Mucosa of stomach (tissue), 1 donor: ENCODE measurements at regions not wholly inside any gene's neighbourhood (a gene's known extent, or its start where the extent isn't known, plus 50 kb on each side); places are given as distances from the start of the nearest gene placed in this dataset.
"Not testable (repeated sequence)": the region's sequence is repeated elsewhere in the genome, so short reads cannot be mapped to it uniquely, and the experiment has no call there.

Experiments
- H3K27me3 ChIP-seq: one replicate; pipeline ENCODE4 v1.7.0; 2013; ENCODE audit warnings: mild to moderate bottlenecking, low read length; ENCODE audit not compliant: control insufficient read depth, insufficient read depth
- H3K36me3 ChIP-seq: one replicate; pipeline ENCODE4 v1.7.0; 2013; ENCODE audit warnings: low read length; ENCODE audit not compliant: control insufficient read depth, insufficient read depth
- H3K4me1 ChIP-seq: one replicate; pipeline ENCODE4 v1.7.0; 2013; ENCODE audit warnings: mild to moderate bottlenecking, low read length; ENCODE audit not compliant: control insufficient read depth, insufficient read depth
- H3K4me3 ChIP-seq: one replicate; pipeline ENCODE4 v1.7.0; 2013; ENCODE audit warnings: low read length
- H3K9ac ChIP-seq: one replicate; pipeline ENCODE4 v1.7.0; 2013; ENCODE audit warnings: mild to moderate bottlenecking, low read length, moderate library complexity
- H3K9me3 ChIP-seq: one replicate; pipeline ENCODE4 v1.7.0; 2013; ENCODE audit warnings: mild to moderate bottlenecking, low read length, moderate library complexity; ENCODE audit not compliant: control insufficient read depth
- donor health status: Pancreatic carcinoma.

DNA sequence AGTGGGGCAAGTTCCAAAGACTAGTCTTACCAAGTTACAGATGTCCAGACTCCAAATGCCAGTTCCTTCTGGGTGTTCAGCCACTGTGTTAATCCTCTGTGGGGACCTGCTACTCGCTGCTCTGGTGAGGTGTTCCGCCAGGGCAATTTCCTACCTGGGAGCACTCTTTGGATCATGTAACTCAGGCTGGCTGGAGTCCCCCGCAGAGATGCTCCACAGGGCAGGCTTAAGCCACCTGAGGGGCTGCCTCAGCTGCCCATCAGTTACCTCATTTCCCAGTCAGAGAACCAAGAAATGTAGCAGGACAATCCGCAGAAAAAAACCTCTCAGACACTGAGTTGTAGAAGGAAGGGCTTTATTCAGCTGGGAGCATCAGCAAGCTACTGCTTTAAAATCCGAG lies 133.8 kb downstream of the ZNF737 start:
- H3K27me3 ChIP-seq, result no peaks in the 10 kb centered on the region
- H3K9me3 ChIP-seq, result no peaks in the 10 kb centered on the region
- no peak overlapping the region for H3K4me3 ChIP-seq
- H3K9ac ChIP-seq, result no peak overlapping the region
- H3K4me1 ChIP-seq, result peaks cover 7% of the 10 kb centered on the region
- H3K36me3 ChIP-seq, result no peaks in the 10 kb centered on the region

DNA sequence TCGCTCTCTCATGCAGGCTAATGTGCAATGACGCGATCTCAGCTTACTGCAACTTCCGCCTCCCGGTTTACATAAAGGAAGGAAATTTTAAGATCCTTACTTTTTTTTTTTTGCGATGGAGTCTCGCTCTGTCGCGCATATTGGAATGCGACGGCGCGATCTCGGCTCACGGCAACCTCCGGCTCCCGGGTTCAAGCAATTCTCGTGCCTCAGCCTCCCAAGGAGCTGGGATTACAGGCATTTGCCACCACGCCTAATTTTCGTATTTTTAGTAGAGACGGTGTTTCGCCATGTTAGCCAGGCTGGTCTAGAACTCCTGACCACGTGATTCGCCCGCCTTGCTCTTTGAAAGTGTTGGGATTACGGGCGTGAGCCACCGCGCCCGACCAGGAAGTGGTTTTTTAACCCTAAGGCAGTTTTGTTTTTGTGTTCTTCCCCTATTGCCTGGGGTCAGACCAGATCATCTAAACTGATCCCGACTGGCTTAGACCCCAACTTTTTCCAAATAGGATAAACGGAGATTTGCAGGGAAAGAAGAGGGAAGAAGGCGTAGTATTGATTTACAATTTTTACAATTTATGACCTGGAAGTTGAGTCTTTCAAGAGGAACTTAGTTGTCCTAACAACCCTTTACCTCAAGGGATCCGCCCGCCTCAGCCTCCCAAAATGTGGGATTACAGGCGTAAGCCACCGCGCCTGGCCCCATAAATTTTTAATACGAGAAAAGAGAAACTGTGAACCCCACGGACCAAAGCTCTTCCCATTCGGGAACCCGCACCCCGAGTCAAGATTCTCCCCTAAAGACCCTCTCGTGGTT lies 142.0 kb downstream of the ZNF737 start:
- peak overlapping the region; percentile 34 for H3K4me3 ChIP-seq
- no peaks in the 10 kb centered on the region for H3K36me3 ChIP-seq
- H3K9ac ChIP-seq, result peak overlapping the region; percentile 85
- no peaks in the 10 kb centered on the region for H3K27me3 ChIP-seq
- no peaks in the 10 kb centered on the region for H3K4me1 ChIP-seq
- no peaks in the 10 kb centered on the region for H3K9me3 ChIP-seq

- H3K27me3 ChIP-seq, result no peaks in the 10 kb centered on the region
- peak overlapping the region; percentile 85 for H3K9ac ChIP-seq
- no peaks in the 10 kb centered on the region for H3K9me3 ChIP-seq
- peak overlapping the region; percentile 34 for H3K4me3 ChIP-seq
- H3K36me3 ChIP-seq, result no peaks in the 10 kb centered on the region
- H3K4me1 ChIP-seq, result no peaks in the 10 kb centered on the region
These were observed 143.1 kb downstream of the ZNF737 start for GRCh38 chr19:20422216-20423205.

GRCh38 chr19:20416661-20417060 lies 148.9 kb downstream of the ZNF737 start:
- no peaks in the 10 kb centered on the region for H3K9me3 ChIP-seq
- no peaks in the 10 kb centered on the region for H3K27me3 ChIP-seq
- no peaks in the 10 kb centered on the region for H3K36me3 ChIP-seq
- no peak overlapping the region for H3K9ac ChIP-seq
- H3K4me3 ChIP-seq, result no peak overlapping the region
- no peaks in the 10 kb centered on the region for H3K4me1 ChIP-seq

DNA sequence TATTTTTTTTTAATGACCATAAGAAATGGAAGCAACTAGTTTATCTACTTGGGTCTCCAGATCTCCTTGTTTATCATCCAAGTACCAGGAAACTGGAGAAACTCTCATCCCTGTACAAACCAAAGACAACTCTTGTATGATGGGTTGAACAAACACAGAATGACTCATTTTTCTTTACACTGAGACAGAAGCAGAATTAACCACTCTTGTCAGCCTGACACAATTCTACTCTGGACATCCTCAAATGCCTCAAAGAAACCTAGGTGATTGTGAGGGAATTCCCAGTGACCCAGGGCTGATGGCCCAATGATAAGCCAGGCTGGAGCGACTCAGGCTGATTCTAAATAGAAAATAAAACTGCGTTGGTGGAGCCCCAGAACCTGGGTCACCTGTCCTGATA lies 151.5 kb downstream of the ZNF737 start:
- Histone ChIP-seq H3K36me3 (no peaks in the 10 kb centered on the region), H3K4me3 (no peak overlapping the region), H3K9ac (no peak overlapping the region), H3K9me3 (no peaks in the 10 kb centered on the region), H3K4me1 (no peaks in the 10 kb centered on the region), H3K27me3 (no peaks in the 10 kb centered on the region)

DNA sequence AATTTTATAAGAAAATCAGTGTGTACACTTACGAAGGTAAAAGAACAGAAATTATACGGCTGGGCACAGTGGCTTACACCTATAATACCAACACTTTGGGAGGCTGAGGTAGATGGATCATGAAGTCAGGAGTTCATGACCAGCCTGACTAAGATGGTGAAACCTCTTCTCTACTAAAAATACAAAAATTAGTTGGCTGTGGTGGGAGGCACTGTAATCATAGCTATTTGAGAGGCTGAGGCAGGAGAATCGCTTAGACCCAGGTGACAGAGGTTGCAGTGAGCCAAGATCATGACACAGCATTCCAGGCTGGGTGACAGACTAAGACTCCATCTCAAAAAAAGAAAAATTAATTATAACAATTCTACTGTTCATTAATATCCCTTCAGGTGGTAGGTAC lies 151.9 kb downstream of the ZNF737 start:
- Histone ChIP-seq H3K9me3 (no peaks in the 10 kb centered on the region), H3K36me3 (no peaks in the 10 kb centered on the region), H3K4me3 (no peak overlapping the region), H3K4me1 (no peaks in the 10 kb centered on the region), H3K27me3 (no peaks in the 10 kb centered on the region), H3K9ac (no peak overlapping the region)

DNA sequence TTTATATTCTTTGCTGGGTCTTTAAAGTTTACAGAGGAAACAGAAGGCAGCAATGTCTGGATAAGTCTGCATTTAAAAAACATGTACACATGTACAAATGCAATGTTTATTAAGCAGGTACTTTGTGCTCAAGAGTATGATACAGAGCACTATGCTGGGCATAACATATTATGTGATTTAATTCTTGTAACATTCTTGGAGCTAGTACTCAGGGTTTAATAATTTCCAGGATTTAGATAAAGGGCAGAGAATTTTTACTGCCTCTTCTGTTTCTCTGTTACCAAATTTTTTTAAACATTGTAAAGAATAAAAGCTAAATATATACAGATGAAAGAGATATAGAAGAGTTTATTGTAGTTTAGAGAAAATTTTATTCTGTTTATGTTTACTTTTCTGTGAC lies 152.7 kb downstream of the ZNF737 start:
- H3K9ac ChIP-seq, result no peak overlapping the region
- no peaks in the 10 kb centered on the region for H3K4me1 ChIP-seq
- H3K27me3 ChIP-seq, result no peaks in the 10 kb centered on the region
- H3K9me3 ChIP-seq, result no peaks in the 10 kb centered on the region
- no peaks in the 10 kb centered on the region for H3K36me3 ChIP-seq
- no peak overlapping the region for H3K4me3 ChIP-seq

GRCh38 chr19:20397292-20397691 lies 168.3 kb downstream of the ZNF737 start:
- Histone ChIP-seq H3K4me1 (no peaks in the 10 kb centered on the region), H3K9me3 (peaks cover 24% of the 10 kb centered on the region), H3K4me3 (no peak overlapping the region), H3K27me3 (no peaks in the 10 kb centered on the region), H3K36me3 (no peaks in the 10 kb centered on the region), H3K9ac (no peak overlapping the region)

DNA sequence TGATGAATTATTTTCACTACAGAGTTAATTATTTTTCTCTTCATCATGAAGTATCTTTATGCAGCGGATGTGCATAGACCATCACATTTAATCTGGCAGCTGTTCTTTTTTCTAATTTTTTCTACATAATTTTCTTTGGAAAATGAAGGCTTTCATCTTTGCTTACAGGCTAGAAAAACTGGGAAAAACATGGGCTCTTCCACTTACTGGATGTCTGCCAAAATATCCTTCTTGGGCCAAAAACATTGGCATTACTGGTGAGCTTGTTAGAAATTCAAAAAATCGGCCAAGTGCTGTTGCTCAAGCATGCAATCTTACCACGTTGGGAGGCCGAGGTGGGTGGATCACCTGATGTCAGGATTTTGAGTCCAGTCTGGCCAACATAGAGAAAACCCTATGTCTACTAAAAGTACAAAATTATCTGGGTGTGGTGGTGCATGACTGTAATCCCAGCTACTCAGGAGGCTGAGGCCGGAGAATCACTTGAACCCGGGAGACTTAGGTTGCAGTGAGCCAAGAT lies 176.8 kb downstream of the ZNF737 start:
- no peaks in the 10 kb centered on the region for H3K27me3 ChIP-seq
- no peaks in the 10 kb centered on the region for H3K36me3 ChIP-seq
- H3K4me1 ChIP-seq, result no peaks in the 10 kb centered on the region
- no peak overlapping the region for H3K9ac ChIP-seq
- H3K4me3 ChIP-seq, result no peak overlapping the region
- H3K9me3 ChIP-seq, result no peaks in the 10 kb centered on the region

- Histone ChIP-seq H3K4me3 (no peak overlapping the region), H3K36me3 (no peaks in the 10 kb centered on the region), H3K9me3 (no peaks in the 10 kb centered on the region), H3K27me3 (no peaks in the 10 kb centered on the region), H3K9ac (no peak overlapping the region), H3K4me1 (no peaks in the 10 kb centered on the region)
These were observed 180.5 kb downstream of the ZNF737 start for GRCh38 chr19:20385061-20385460.

DNA sequence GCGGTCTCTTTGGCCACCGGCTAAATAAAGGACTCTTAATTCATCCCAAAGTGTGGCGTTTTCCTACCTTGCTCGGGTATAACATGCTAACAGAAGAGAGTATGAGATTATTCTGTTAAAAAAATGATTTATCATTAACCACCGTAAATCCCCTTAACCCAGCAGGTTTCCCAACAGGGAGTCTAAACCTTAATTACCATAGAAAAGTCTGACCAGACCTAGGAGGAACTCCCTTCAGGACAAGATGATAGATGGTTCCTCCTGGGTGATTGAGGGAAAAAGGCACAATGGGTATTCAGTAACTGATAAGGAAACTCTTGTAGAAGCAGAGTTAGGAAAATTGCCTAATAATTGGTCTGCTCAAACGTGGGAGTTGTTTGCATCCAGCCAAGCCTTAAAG lies 193.7 kb downstream of the ZNF737 start:
- no peaks in the 10 kb centered on the region for H3K36me3 ChIP-seq
- H3K9me3 ChIP-seq, result no peaks in the 10 kb centered on the region
- H3K4me3 ChIP-seq, result no peak overlapping the region
- H3K4me1 ChIP-seq, result no peaks in the 10 kb centered on the region
- H3K9ac ChIP-seq, result no peak overlapping the region
- H3K27me3 ChIP-seq, result no peaks in the 10 kb centered on the region

DNA sequence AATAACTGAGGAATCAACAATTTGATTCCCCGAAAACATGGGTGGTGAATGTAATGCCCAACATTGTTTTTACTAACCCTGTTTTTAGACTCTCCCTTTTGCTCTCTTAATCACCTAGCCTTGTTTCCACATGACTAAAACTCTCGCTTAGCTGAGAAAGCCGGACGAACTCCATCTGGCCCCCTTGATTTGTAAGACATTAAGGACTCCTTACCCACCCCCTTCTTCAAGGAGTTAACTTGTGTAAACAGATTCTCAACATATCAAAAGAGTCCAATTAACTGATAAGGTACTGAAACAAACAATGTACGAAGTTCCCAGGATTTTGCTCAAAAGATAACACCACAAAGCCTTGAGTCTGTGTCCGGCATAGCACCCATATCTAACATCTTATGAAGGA lies 194.3 kb downstream of the ZNF737 start:
- H3K4me3 ChIP-seq, H3K9ac ChIP-seq, H3K9me3 ChIP-seq, H3K4me1 ChIP-seq, H3K27me3 ChIP-seq, H3K36me3 ChIP-seq: not testable (repeated sequence)
